ENCODE measurements at regions not wholly inside any gene's neighbourhood (a gene's known extent, or its start where the extent isn't known, plus 50 kb on each side); places are given as distances from the start of the nearest gene placed in this dataset.

GRCh38 chr2:176502619-176503018 is 233.4 kb downstream of the MTX2 start:
- DNase-seq, result no peak

DNA sequence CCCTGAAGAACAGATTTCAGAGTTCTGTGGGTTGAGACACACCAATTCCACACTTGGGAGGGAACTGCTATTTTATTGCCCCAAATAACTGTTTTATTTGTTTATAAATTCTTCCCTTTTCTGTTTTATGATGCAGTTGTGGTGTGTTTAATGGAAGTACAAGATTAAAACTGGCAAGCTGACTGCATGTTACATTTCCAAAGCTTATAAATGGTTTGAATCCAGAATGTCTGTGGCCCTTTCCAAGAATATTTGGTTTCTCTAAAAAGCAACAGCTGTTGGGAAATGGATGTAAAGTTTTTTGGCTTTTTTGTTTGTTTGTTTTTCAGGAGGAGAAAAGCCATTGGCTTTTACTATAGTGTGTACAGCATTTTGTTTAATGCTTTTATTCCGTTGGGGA is 234.5 kb downstream of the MTX2 start:
- no peak for DNase-seq

DNA sequence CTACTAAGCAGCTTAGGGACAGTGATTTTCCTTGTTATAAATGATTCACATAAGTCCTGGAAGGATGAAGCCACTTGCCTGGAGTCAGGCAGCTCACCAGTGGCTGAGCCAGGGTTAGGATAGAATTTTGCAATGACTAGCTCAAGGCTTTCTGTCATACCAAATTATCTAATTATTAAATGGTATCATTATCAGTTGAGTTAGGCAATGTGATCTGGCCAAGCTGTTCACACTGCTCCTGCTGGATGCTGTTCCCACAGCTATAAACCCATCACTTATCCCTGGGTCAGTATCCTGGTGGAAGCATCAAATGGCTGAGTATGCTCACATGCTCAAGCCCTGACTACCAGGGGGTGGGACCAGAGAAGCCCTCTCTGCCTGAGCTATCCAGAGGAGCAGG is 235.2 kb downstream of the MTX2 start:
- DNase-seq, result no peak

DNA sequence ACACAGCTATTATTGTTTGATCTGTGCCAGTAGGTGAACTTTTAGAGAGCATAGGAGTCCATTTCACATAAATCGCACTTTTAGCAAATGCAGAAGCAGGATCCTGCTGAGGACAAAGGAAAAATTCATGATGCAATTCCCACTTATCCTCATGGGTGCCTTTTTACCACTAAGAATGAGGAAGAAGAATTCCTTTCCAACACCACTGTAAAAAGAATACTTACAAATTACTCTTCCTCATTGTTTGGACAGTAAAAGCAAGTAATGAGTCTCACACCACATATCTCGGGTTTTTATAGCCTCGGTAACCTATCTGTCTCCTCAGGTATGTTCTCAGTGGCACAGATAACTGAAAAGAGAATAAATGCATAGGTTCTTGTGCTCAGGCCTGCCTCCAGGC is 238.5 kb downstream of the MTX2 start:
- DNase-seq, result no peak

GRCh38 chr2:176508374-176508773 is 239.1 kb downstream of the MTX2 start:
- DNase-seq, result no peak

DNA sequence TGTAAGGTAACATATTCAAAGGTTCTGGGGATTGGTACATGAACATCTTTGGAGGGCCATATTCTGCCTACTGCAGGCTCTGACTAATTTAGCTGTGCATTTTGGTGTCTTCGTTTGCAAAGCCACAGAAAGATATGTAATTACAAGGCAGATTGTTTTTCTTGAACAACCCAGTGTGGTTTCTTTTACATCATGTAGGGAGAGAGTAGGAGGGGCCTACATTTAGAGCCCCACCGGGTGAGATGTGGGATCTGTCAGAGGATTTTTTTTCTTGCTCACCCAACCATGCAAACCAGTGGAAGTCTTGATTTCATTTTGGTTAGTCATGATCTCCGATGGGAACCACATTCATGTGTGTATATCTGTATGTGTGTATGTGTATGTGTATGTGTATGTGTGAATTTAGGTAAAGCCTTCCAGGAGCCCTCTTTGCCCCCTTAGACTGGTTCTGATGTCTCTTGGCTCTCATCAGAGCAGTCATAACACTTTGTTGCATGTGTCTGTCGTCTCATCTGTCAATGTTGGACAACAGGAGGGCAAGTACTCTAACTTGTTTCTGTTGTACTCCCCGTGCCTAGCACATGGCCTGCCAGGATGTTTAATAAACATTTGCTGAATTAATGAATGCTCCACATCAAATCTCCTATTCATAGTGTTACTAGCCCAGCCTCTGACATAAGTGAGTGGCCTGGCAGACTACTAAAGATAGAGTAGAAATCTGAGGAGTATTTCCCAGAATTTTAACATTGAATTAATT is 239.9 kb downstream of the MTX2 start:
- no peak for DNase-seq

- no peak for DNase-seq
These were observed 245.0 kb downstream of the MTX2 start for GRCh38 chr2:176514276-176514675.

GRCh38 chr2:176514805-176515500 is 245.7 kb downstream of the MTX2 start:
- DNase-seq, result no peak

GRCh38 chr2:176516051-176516602 is 246.9 kb downstream of the MTX2 start:
- DNase-seq, result no peak

GRCh38 chr2:176518823-176519222 is 249.6 kb downstream of the MTX2 start:
- no peak for DNase-seq

DNA sequence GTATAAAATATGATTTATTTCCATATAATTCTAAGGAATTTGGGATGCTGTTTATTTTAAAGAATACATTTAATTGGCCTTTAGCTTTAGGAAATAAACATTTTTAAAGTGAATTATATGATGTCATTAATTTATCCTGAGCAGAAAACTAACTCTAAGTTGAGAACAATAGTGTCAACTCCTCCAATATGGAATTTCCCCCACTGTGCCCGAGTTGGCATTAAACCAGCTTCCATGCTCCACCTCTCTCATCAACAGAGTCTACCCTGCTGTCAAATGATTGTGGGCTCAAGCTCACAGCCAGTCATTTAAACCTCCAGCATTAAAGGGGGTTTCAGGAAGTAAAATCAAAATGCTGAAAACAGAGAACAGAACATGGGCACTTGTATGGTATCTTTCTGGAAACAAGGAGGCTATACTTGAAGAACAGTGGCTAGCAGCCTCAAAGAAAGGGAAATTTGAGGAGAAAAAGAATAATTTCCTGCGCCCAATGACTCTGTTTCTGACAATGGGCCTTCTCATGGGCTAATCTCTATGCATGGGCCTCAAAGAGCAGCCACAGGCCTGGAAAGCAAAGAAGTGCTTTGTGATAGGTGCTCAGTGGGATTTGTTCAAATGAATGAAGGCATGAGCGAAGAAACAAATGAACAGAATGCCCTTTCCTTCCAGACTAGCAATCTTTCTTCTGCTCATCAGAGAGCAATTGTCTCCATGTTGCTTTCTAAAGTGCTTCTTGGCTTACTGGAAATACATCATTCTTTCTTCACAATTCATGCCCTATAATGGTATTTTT is 252.8 kb downstream of the MTX2 start:
- DNase-seq, result no peak

DNA sequence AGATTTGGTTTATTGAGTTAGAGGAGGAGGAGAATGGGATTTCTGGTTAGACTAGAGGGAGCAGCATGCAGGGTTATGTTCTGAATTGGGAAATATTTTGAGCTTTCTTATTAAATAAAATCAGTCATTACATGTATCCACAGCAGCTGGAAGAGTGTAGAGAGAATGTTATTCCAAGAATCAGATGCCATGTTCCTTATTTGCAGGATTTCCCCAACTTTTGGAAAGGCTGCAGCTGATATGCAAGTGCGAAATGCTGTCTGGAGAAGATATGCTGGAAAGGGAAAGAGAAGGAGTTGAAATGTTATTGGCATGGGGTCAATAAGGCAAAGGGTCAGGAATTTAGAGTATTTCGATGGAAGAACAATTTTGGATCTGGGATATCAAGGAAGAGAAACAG is 255.8 kb downstream of the MTX2 start:
- no peak for DNase-seq

DNA sequence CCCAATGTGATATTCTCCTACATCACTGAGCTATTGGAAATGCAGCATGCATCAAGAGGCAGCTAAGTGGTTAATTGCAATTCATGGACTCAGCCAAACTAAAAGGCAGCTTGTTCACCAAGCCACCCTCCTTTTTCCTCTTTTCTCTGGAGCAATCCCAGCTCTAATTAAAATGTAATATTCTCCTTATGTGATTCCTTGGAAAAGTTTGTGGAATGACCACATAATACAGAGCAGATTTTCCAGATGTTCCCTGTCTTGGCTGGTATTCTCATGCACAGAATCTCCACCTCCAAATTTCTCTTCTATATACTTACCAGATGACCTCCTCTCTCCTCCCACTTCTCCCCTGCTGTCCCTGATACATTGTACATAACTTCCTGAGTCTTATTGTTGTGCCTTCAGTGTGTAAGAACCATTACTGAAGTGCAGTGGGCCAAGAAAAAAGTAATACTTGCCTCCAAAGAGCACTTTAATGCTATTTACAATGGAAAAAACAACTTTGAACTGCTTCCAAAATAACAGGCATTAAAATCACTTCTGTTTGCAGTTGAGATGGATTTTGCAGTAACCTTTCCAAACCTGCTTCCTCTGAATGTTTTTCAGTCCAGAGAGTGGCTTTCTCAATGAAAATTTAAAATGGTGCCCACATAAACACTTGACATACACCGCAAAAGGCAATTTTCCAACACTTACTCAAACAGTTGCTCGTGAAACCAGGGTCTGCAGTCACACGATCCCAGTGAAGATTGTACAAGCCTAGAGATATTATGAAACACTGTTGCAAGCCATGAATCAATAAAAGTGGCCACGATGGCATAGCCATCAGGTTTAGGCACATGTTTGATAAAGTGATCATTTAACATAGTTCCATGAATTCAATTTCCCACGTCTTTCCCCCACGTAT is 258.0 kb downstream of the MTX2 start:
- DNase-seq, result peak; percentile 46

GRCh38 chr2:176531608-176532007 is 262.4 kb downstream of the MTX2 start:
- DNase-seq, result no peak

- no peak for DNase-seq
These were observed 264.4 kb downstream of the MTX2 start for GRCh38 chr2:176533505-176534193.

GRCh38 chr2:176534798-176535466 is 265.7 kb downstream of the MTX2 start:
- no peak for DNase-seq

DNA sequence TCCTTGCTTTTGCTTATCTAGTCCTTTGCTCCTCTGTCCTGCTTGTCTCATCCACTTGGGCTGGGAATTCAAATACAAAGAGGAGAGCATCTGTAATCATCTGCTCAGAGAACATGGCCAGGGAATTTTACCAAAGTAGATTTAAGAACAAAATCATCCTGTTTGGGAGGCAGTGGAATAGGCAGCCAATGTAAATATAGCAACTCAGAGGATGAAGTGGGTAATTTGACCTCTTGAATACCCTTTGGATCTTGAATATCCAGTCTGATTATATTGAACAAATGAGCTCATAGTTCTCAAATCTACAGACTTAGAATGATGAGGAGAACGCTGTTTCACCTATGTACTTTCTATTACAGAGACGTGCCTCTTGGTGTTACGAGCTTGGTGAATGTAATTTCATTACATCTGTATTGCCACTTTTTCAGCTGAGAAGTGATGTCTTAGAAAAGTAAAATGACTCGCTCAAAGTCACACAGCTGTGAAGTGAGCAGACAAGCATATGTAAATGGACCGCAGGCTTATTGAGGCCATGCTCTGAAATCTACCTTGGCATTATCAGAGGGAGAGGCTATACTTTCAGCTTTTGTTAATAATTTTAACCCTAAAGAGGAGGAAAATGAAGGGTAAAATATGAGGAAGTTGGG is 266.3 kb downstream of the MTX2 start:
- no peak for DNase-seq

DNA sequence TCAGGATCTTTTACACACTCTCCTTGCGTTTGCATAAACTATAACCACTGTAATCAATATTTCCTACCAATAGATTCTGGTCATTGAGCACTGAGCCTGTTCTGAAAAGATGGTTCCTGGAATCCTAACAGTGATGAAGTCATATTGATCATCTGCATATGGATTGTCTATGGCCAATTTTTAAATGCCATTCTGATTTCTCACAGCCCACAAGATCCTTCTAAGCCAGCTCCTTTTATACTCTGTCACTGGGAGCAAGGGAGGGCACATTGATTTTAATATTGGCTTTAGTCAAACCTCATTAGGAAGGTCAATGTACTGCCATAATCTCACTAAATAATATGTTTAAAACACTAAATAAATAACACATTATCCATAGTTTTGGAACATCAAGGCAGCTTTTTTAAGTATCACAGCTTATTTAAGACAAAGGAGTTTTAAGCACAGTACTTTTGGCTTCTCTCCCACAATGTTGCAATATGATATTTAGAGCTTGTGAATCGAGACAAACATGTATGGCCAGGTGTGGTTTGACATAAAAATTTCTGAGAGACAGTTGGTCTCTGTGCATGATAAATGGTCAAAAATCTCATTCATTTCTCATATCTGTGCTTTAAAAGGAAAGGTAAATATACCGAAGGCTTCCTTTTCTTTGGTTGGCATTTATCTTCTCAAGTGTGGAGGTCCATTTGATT is 267.3 kb downstream of the MTX2 start:
- DNase-seq, result no peak

GRCh38 chr2:176537932-176538331 is 268.7 kb downstream of the MTX2 start:
- DNase-seq, result no peak
